C1 segment of cervical spinal cord (tissue), 14 donors: ENCODE measurements at regions not wholly inside any gene's neighbourhood (a gene's known extent, or its start where the extent isn't known, plus 50 kb on each side); places are given as distances from the start of the nearest gene placed in this dataset.
"Not testable (repeated sequence)": the region's sequence is repeated elsewhere in the genome, so short reads cannot be mapped to it uniquely, and the experiment has no call there.

Experiments
- DNase-seq, 14 donors: peaks; one replicate each; lab custom pipeline; 2025; lab: John Stamatoyannopoulos, UW

GRCh38 chr5:51802551-51803184, 419.4 kb downstream of the ISL1 start:
- DNase-seq: no peak

GRCh38 chr5:51806677-51807076, 423.4 kb downstream of the ISL1 start:
- no peak for DNase-seq

DNA sequence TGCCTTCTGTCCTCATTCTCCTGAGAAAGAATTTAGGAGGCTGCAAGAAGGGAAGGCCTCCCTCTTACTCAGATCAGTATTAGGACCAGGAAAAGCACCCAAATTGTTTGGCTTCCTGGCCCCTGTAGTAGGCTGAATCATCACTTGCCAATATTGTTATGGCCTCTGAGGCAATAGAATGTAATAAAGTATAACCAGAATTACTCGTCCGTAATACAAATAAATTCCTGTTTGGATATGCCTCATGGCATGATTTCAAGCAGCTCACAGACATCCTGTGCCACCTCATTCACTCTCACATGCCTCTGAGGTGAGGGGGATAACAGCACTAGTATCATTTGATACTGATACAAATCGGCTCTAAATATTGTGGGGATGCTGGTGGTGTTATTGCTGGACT, 427.3 kb downstream of the ISL1 start:
- DNase-seq: no peak

GRCh38 chr5:51811883-51812471, 428.7 kb downstream of the ISL1 start:
- DNase-seq: no peak

GRCh38 chr5:51814817-51815216, 431.6 kb downstream of the ISL1 start:
- not testable (repeated sequence) for DNase-seq

DNA sequence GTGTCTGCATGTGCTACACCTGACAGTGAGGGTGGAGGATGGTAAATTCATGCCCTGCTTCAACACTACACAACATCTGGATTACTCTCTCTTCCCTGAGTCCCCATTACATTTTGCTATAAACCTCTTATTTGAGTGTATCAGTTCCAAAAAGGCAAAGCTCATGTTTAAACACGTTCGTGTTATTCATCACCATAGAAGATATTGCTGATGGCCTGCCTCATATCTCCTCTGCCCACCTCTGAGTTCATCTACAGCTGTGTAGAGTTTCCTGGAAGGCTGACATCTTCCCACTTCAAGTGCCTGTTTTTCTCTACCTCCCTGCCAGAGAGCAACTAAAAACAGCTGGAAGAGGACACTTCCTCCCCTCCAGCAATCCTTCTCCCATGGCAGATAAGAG, 433.2 kb downstream of the ISL1 start:
- DNase-seq: no peak

DNA sequence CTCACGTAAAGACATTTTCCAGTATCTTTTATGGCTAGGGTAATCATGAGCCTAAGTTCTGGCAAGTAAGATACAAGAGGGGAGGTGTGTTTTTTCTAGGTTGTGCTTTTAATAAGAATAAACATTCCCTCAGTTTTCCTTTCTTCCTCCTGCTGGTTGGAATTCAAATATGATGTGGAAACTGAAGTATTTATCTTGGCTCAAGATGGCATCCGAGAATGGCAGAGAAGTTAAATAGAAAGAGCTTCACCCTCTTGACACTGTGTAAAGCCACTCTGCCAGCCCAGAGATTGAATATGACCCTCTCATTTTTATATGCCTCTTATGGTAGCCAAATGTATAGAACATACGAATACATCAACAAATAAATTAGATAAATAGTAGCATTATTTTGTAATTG, 438.4 kb downstream of the ISL1 start:
- DNase-seq: no peak

GRCh38 chr5:51829230-51829629, 446.0 kb downstream of the ISL1 start:
- DNase-seq: no peak

GRCh38 chr5:51829691-51830090, 446.4 kb downstream of the ISL1 start:
- DNase-seq: no peak

DNA sequence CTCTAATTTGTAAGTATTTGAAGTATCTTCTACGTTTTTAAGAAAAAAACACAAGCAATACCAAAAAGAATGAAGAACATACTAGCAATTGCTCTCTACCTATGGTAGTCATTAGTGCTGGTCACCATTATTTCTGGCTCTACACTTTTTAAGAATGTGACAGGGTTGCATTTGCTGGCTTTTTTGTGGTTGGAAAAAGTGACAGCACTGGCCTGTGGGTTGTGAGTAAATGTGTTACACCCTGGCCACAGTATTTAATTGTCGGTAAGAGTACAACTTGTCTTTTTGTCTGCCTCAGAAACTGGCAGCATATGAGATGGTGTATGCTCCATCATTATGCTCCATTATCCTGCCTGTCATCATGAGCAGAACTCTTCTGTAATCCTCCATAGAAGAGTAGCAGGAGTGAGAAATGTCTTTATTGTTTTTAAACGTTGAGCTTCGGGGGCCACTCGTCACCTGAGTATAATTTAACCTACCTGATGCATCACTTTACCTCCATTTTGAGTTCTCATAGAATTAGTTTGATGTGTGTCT, 449.8 kb downstream of the ISL1 start:
- DNase-seq: no peak

DNA sequence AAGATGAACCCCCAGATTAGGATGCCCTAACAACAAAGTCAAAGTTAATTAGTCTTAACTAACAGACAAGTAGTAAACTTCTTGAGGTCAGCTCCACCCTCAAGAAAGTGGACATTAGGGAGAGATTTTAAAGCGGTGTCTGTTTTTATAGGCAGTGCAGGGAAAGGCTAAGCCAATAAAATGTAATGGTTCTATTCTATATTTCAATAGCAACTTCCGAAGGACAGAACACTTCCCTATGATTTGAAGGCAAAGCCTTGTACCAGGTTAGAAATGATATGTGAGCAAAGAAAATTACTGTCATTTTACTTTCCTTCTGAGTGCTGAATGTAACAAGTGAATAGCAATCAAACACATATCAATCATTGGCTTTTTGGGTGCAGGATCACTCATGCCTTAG, 455.2 kb downstream of the ISL1 start:
- no peak for DNase-seq

- DNase-seq: no peak
These were observed 460.6 kb downstream of the ISL1 start for GRCh38 chr5:51843893-51844292.

- DNase-seq: no peak
These were observed 462.8 kb downstream of the ISL1 start for GRCh38 chr5:51846015-51846414.

- DNase-seq: no peak
These were observed 476.4 kb downstream of the ISL1 start for GRCh38 chr5:51859624-51860023.

GRCh38 chr5:51860532-51861018, 477.3 kb downstream of the ISL1 start:
- no peak for DNase-seq

GRCh38 chr5:51872144-51872543, 488.9 kb downstream of the ISL1 start:
- no peak for DNase-seq

DNA sequence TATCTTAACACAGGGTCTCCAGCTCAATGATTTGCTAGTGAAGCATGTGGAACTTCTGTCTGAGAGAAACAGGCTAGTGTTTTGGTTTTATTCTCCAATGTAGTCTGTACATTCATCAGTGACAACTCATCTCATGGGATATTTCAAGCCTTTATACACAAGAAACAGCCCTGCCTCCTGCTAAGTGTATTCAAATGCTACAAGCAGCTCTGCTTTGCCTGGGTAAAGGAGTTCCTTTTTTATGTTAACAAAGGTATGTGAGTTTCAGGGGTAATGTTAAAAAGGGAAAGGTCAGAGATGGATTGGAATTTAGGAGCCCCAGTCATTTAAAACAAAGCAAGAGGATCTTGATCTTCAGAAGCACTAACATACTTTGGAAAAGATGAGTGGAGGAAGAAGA, 498.7 kb downstream of the ISL1 start:
- no peak for DNase-seq

DNA sequence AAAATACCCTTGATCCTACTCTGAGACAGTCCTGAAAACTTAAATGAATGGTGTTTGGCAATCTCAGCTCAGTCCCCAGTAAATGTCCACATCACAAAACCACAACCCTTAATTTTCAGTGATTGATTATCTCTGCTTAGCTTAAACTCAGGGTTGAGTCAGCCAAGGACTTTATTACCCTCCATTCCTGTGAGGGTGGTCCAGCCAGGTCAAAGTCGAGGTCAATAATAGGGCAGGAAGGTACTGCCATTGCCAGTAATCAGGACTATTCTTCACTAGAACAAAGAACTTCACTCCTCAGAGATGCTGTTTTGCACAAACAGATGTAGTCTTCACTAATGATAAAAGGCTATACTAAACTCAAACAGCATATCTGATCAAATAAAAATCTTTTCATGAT, 499.4 kb downstream of the ISL1 start:
- no peak for DNase-seq

DNA sequence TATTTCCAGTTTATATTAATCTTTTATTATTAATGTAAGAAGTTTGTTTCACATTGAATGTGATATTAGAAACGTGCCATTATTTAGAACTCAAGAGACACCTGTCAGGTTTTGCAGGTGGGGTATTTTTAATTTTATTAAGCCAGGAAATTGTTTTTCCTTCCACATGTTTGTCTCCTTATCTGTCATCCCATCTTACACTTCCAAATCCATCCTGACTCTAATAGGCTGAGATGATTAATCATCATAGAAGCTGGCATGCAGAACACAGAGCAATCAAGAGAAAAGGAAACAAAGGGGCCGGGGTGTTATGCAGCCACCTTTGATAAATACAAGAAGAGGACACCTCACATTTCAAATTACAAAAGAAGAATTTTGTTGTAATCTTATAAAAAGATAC, 506.5 kb downstream of the ISL1 start:
- DNase-seq: no peak

DNA sequence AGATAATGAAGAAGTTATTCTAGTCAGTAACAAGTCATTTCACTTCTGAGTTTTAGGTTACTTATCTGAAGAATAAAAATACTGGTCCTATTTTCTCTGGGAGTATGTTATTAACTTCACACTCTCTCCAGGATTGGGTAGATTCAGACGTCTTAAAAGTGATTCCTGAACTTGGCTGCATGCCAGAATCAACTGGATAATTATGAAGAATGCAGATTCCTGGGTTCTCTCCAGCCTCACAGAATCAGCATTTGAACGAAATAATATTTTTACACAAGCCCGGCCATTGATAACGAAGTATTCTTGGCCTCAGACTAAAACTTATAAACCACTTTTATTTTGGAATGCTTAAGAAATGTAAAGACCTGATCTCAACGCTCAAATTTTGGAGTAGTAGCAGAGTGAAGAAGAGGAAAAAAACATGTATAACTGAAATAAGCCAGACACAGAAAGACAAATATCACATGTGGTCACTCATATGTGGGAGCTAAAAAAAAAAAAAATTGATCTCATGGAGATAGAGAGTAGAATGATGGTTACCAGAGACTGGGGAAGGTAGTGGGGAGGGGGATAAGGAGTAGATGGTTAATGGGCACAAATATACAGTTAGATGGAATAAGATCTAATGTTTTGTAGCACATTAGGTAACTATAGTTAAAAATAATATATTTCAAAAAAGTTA, 507.3 kb downstream of the ISL1 start:
- no peak for DNase-seq

DNA sequence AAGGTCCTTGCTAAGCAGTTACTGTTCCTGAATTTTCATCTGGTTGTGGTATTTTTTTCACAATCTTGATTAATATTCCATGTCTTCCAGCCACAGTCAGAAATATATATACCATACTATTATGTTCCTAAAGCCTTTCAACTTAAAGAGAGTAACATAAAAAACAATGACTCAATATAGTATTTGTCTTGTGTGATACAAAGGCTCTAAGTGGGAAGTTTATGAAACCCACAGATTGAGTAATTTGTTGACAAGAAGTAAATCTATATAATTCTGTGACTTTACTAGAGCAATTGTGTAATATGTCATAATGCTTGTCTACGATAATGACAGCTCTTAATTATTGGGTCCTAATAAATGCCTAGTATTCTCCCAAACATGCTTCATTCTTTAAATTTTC, 509.4 kb downstream of the ISL1 start:
- DNase-seq: no peak

- no peak for DNase-seq
These were observed 512.6 kb downstream of the ISL1 start for GRCh38 chr5:51895834-51896233.

- no peak for DNase-seq
These were observed 519.3 kb downstream of the ISL1 start for GRCh38 chr5:51902512-51902911.
